Neutrophil (primary cell): ENCODE measurements at regions not wholly inside any gene's neighbourhood (a gene's known extent, or its start where the extent isn't known, plus 50 kb on each side); places are given as distances from the start of the nearest gene placed in this dataset.

ENCODE experiments used
- H3K27ac ChIP-seq: fragments of 200-600 bp; sonication (generic); 2 replicates; pipeline ENCODE4 v1.5.1; 2016; ENCODE audit warnings: mild to moderate bottlenecking, moderate library complexity
- H3K27me3 ChIP-seq: fragments of 200-600 bp; sonication (generic); 2 replicates; pipeline ENCODE4 v1.6.0; 2016; ENCODE audit warnings: mild to moderate bottlenecking
- H3K36me3 ChIP-seq: fragments of 200-600 bp; sonication (generic); 2 replicates; pipeline ENCODE4 v1.5.1; 2017
- H3K4me1 ChIP-seq, 2 experiments: fragments of 200-600 bp in 1 of 2; sonication (generic) in 1 of 2; 1 replicate in 1 of 2; 2 replicates in 1 of 2; pipeline versions ENCODE4 v1.5.1 to v1.6.1; 2013 to 2016; ENCODE audit warnings: low read depth in 1 of 2, low read length in 1 of 2, mild to moderate bottlenecking in 1 of 2, moderate library complexity in 1 of 2; ENCODE audit not compliant: control insufficient read depth in 1 of 2, insufficient read depth in 1 of 2
- H3K4me3 ChIP-seq, 2 experiments: fragments of 200-600 bp in 1 of 2; sonication (generic) in 1 of 2; 1 replicate in 1 of 2; 2 replicates in 1 of 2; pipeline ENCODE4 v1.5.1; 2013 to 2016; ENCODE audit warnings: low read depth in 1 of 2, low read length in 1 of 2, mild to moderate bottlenecking in 1 of 2, moderate library complexity in 1 of 2
- H3K9me3 ChIP-seq: fragments of 200-600 bp; sonication (generic); 2 replicates; pipeline ENCODE4 v1.5.1; 2016
- TF ChIP-seq, protein P1 (sequence below): fragments of 200-600 bp; sonication (generic); IDR thresholded peaks from 2 replicates; pipeline ENCODE4 v1.5.1; 2016; ENCODE audit warnings: antibody characterized with exemption

GRCh38 chr4:147012059-147012707, 66.5 kb upstream of the TTC29 start:
- peaks cover 8% of the 10 kb centered on the region for H3K27me3 ChIP-seq
- no peak overlapping the region for H3K27ac ChIP-seq
- no peaks in the 10 kb centered on the region for H3K36me3 ChIP-seq
- TF ChIP-seq, protein P1, sequence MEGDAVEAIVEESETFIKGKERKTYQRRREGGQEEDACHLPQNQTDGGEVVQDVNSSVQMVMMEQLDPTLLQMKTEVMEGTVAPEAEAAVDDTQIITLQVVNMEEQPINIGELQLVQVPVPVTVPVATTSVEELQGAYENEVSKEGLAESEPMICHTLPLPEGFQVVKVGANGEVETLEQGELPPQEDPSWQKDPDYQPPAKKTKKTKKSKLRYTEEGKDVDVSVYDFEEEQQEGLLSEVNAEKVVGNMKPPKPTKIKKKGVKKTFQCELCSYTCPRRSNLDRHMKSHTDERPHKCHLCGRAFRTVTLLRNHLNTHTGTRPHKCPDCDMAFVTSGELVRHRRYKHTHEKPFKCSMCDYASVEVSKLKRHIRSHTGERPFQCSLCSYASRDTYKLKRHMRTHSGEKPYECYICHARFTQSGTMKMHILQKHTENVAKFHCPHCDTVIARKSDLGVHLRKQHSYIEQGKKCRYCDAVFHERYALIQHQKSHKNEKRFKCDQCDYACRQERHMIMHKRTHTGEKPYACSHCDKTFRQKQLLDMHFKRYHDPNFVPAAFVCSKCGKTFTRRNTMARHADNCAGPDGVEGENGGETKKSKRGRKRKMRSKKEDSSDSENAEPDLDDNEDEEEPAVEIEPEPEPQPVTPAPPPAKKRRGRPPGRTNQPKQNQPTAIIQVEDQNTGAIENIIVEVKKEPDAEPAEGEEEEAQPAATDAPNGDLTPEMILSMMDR = no peak
- no peaks in the 10 kb centered on the region for H3K4me1 ChIP-seq
- H3K9me3 ChIP-seq = no peaks in the 10 kb centered on the region
- no peak overlapping the region for H3K4me3 ChIP-seq

DNA sequence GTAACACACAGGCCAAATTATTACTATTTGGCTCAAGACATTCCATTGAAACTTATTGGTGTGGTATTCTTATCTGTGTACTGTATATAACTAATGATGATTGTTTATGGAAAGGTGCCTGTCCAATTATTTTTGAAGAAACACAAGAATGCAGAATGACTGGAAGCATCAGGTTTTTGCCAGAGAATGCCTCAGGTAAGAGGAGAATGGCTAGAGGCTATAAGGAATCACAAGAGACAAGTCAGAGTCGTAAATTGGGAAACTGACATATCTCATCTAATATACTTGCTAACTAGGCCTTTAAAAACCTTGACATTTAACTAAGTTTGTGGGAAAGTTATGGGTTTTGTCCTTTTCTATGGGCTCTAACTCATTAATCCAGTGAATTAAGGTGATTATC, 69.3 kb upstream of the TTC29 start:
- TF ChIP-seq, protein P1 = no peak
- no peaks in the 10 kb centered on the region for H3K36me3 ChIP-seq
- H3K4me3 ChIP-seq = no peak overlapping the region
- H3K9me3 ChIP-seq = no peaks in the 10 kb centered on the region
- H3K27ac ChIP-seq = no peak overlapping the region
- peaks cover 8% of the 10 kb centered on the region for H3K27me3 ChIP-seq
- no peaks in the 10 kb centered on the region for H3K4me1 ChIP-seq

GRCh38 chr4:147015491-147015890, 69.8 kb upstream of the TTC29 start:
- H3K4me1 ChIP-seq = no peaks in the 10 kb centered on the region
- TF ChIP-seq, protein P1 = no peak
- peaks cover 8% of the 10 kb centered on the region for H3K27me3 ChIP-seq
- no peaks in the 10 kb centered on the region for H3K36me3 ChIP-seq
- no peak overlapping the region for H3K4me3 ChIP-seq
- H3K27ac ChIP-seq = no peak overlapping the region
- no peaks in the 10 kb centered on the region for H3K9me3 ChIP-seq

DNA sequence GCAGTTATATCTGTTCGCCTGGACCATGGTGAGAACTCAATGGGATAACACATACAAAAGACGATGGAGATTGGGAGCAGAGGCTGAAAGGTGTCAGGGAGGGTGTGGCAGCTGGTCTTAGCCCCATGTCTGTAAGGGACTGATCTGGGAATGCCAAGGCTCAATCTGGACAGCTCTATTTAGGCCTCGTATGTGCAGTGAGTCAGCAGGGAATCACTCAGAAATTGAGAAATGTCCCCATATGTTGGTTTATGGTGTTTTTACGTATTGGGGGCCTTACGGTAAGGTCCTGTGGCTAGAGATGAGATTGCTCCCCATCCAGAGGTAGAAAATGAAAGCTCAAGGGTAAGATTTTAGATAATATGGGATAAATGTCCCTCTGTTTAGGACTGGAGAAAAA, 71.4 kb upstream of the TTC29 start:
- no peaks in the 10 kb centered on the region for H3K9me3 ChIP-seq
- no peak overlapping the region for H3K4me3 ChIP-seq
- TF ChIP-seq, protein P1 = no peak
- peaks cover 4% of the 10 kb centered on the region for H3K27me3 ChIP-seq
- H3K4me1 ChIP-seq = no peaks in the 10 kb centered on the region
- H3K27ac ChIP-seq = no peak overlapping the region
- H3K36me3 ChIP-seq = no peaks in the 10 kb centered on the region

- no peaks in the 10 kb centered on the region for H3K9me3 ChIP-seq
- TF ChIP-seq, protein P1 = no peak
- no peak overlapping the region for H3K27ac ChIP-seq
- no peak overlapping the region for H3K4me3 ChIP-seq
- no peaks in the 10 kb centered on the region for H3K27me3 ChIP-seq
- no peaks in the 10 kb centered on the region for H3K36me3 ChIP-seq
- H3K4me1 ChIP-seq = no peaks in the 10 kb centered on the region
Measured at GRCh38 chr4:147019091-147019490, 73.4 kb upstream of the TTC29 start.

GRCh38 chr4:147020456-147020855, 74.8 kb upstream of the TTC29 start:
- Histone ChIP-seq H3K27ac (no peak overlapping the region), H3K4me3 (no peak overlapping the region), H3K27me3 (no peaks in the 10 kb centered on the region), H3K36me3 (no peaks in the 10 kb centered on the region), H3K9me3 (no peaks in the 10 kb centered on the region), H3K4me1 (no peaks in the 10 kb centered on the region)
- TF ChIP-seq, protein P1 = no peak
